Heart right ventricle (tissue), 16 donors: ENCODE measurements at regions not wholly inside any gene's neighbourhood (a gene's known extent, or its start where the extent isn't known, plus 50 kb on each side); places are given as distances from the start of the nearest gene placed in this dataset.
A peak's percentile ranks its signal among the peaks of the same experiment; 100 is the strongest.
"Not testable (repeated sequence)": the region's sequence is repeated elsewhere in the genome, so short reads cannot be mapped to it uniquely, and the experiment has no call there.

ENCODE experiments used
- ATAC-seq, 8 donors: fragments of 200-7000 bp; cut with Tn5 transposase; one replicate each; pipeline ENCODE4 v1.9.1; 2020; ENCODE audit warnings: mild to moderate bottlenecking in 8 of 8, moderate library complexity in 8 of 8, moderate number of reproducible peaks in 1 of 8
- DNase-seq, 2 donors: peaks; one replicate each; pipeline ENCODE4 v3.0.0-alpha.2; 2020
- H3K27ac ChIP-seq, 10 donors: fragments of 200-600 bp; sonication (generic) in 2 of 10; one replicate each; pipeline versions ENCODE4 v1.5.0 to v1.8.0; 2020 to 2022; ENCODE audit warnings: mild to moderate bottlenecking in 3 of 10
- H3K27me3 ChIP-seq, 7 donors: fragments of 200-600 bp; one replicate each; pipeline ENCODE4 v1.8.0; 2021 to 2022; ENCODE audit warnings: mild to moderate bottlenecking in 2 of 7
- H3K36me3 ChIP-seq, 9 donors: fragments of 200-600 bp; sonication (generic) in 1 of 9; one replicate each; pipeline versions ENCODE4 v1.5.0 to v1.8.0; 2020 to 2022; ENCODE audit warnings: mild to moderate bottlenecking in 2 of 9
- H3K4me1 ChIP-seq, 9 donors: fragments of 200-600 bp; sonication (generic) in 1 of 9; one replicate each; pipeline versions ENCODE4 v1.5.0 to v1.8.0; 2020 to 2022; ENCODE audit warnings: mild to moderate bottlenecking in 4 of 9
- H3K4me3 ChIP-seq, 10 donors: fragments of 200-600 bp; sonication (generic) in 2 of 10; one replicate each; pipeline versions ENCODE4 v1.5.0 to v1.8.0; 2020 to 2022; ENCODE audit warnings: mild to moderate bottlenecking in 7 of 10, moderate library complexity in 2 of 10
- H3K9me3 ChIP-seq, 11 donors: fragments of 200-600 bp in 10 of 11; sonication (generic) in 2 of 11; one replicate each; pipeline versions ENCODE4 v1.5.0 to v1.8.0; 2013 to 2022; ENCODE audit warnings: mild to moderate bottlenecking in 2 of 11, control low read depth in 1 of 11, moderate library complexity in 1 of 11
- WGBS, 2 donors: extraction: QIAGEN DNeasy Blood & Tissue Kit; methylation state at CpG; one replicate each; pipeline ENCODE4 v1.1.7; 2013; ENCODE audit warnings: inconsistent platforms in 1 of 2; 5-methylcytosine and 5-hydroxymethylcytosine counted together
- intact Hi-C, 10 donors: fragments of 100-400 bp; cut with DNase I; formaldehyde crosslinking; loops; one replicate each; pipeline versions ENCODE4 v1.11.1 to v1.14.2; 2022
- TF ChIP-seq, protein P1 (sequence below), 9 donors: fragments of 200-600 bp; sonication (generic) in 2 of 9; IDR thresholded peaks; one replicate each; pipeline versions ENCODE4 v1.5.0 to v1.8.0; 2021 to 2022; ENCODE audit warnings: antibody characterized with exemption in 9 of 9, mild to moderate bottlenecking in 5 of 9, moderate library complexity in 1 of 9
- donor health status: Arrhythmogenic right ventricular cardiomyopathy.
- donor health status: ischemic (EF 13 %, LVEDD 7.1; RV severe dilation, severe dysfunction).
- donor health status: healthy with polysubstance abuse.
- donor health status: DM: no; HTN: yes; CAD: no.
- donor health status: DM: no; HTN: no; CAD: no.
- donor health status: ischemic (EF 25% LVEDD 6.9; RV normal size, moderate dysfunction).
- donor health status: ischemic (EF 25% LVEDD 5.7; RV mildly dilated, moderate dysfunction).
- donor health status: healthy.
- donor health status: DM: yes; HTN: yes; CAD: no.
- donor health status: Ischemic cardiomyopathy.
- donor health status: ischemic (EF 35%, LVEDD 5.7; RV mildly dilated, moderate dysfunction).
- donor health status: nonischemic (EF 11% LVEDD 7.7; RV severe dilation, severe dysfunction).
- donor health status: DM: yes; HTN: yes; CAD: no.
- donor health status: PGD.
- donor health status: ischemic (EF 29% LVEDD 5.4; RV normal size, mild dysfunction).
- donor health status: nonischemic (EF 23%, LVEDD 6.1; RV moderate dilation, normal function).

DNA sequence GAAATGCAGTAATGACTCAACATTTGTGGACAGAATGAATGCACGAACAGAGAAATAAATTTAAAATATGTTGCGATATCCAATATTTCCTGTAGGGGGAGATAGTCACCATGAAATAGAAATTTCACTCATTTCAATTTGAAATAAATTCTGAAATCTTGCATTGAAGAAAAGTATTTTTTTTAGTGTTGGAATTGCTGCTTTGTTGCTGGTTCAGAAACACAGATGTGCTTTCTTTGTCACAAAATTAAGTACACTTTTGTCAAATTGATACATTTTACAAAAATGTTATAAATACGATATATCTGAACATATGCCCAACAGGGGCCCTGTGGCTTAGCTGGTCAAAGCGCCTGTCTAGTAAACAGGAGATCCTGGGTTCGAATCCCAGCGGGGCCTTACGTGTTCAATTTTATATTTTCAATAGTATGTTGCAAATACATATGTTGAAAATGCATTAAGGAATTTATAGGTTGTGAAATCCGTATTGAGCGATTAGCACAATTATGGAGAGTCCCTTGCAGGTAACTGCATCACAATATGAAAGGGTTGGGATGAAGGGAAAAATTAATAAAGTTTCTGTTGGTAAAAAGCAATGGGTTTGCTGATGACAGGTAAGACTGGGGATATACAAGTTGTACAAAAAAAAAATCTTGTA lies 85.4 kb upstream of the PRSS16 start:
- TF ChIP-seq, protein P1, sequence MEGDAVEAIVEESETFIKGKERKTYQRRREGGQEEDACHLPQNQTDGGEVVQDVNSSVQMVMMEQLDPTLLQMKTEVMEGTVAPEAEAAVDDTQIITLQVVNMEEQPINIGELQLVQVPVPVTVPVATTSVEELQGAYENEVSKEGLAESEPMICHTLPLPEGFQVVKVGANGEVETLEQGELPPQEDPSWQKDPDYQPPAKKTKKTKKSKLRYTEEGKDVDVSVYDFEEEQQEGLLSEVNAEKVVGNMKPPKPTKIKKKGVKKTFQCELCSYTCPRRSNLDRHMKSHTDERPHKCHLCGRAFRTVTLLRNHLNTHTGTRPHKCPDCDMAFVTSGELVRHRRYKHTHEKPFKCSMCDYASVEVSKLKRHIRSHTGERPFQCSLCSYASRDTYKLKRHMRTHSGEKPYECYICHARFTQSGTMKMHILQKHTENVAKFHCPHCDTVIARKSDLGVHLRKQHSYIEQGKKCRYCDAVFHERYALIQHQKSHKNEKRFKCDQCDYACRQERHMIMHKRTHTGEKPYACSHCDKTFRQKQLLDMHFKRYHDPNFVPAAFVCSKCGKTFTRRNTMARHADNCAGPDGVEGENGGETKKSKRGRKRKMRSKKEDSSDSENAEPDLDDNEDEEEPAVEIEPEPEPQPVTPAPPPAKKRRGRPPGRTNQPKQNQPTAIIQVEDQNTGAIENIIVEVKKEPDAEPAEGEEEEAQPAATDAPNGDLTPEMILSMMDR (IDR thresholded peaks at IDR 0.05), result peak; percentile 74 to 80 (median 77)
- 22 to 26% methylated on average over 9 of the region's 9 CpGs for WGBS, 2 donors
- Histone ChIP-seq H3K36me3 (no peaks in the 10 kb centered on the region), H3K27me3 (peaks cover 0 to 13% (median 0%) of the 10 kb centered on the region in 7 donors), H3K4me1 (peaks cover 0 to 11% (median 7%) of the 10 kb centered on the region in 9 donors), H3K4me3 (peak overlapping the region in 1 of 10 donors; percentile 11), H3K9me3 (no peaks in the 10 kb centered on the region), H3K27ac (no peak overlapping the region)
- intact Hi-C loops, result loop anchor here in 5 of 10 donors (5.0 to 10.0 kb wide), 5 partner anchors 35 to 913 kb away; a partner anchor contains a TSS
- no peak for DNase-seq
- no peak for ATAC-seq

- TF ChIP-seq, protein P1 (IDR thresholded peaks at IDR 0.05), result no peak
- no peaks in the 10 kb centered on the region for H3K9me3 ChIP-seq
- H3K4me1 ChIP-seq, result no peaks in the 10 kb centered on the region
- H3K36me3 ChIP-seq, result no peaks in the 10 kb centered on the region
- no peak overlapping the region for H3K4me3 ChIP-seq
- intact Hi-C loops, result loop anchor here in 5 of 10 donors (5.0 to 10.0 kb wide), 5 partner anchors 37 to 911 kb away; a partner anchor contains a TSS
- H3K27me3 ChIP-seq, result peaks cover 0 to 13% (median 0%) of the 10 kb centered on the region in 7 donors
- DNase-seq (no peak), ATAC-seq (no peak)
- no peak overlapping the region for H3K27ac ChIP-seq
Observed at GRCh38 chr6:27163834-27164233, 83.7 kb upstream of the PRSS16 start.

DNA sequence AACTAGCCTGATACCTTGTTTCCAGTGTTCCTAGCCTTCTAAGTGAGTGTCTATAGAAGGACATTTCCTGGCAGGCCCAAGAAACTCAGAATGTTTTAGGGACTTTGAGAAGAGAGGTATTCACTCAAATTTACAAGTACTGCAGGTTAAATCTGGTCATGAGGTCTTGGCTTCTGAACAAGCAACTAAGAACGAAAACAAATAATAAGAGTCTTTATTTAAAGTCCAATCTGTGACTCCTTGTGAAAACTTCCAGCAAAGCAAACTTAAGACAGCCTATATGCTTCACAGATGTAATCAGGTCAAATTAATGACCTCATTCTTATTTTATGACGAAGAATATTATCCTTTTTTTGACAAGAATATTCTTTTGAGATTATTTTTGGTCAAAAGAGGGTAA lies 79.4 kb upstream of the PRSS16 start:
- Histone ChIP-seq H3K27me3 (peaks cover 0 to 6% (median 0%) of the 10 kb centered on the region in 7 donors), H3K4me1 (no peaks in the 10 kb centered on the region), H3K4me3 (no peak overlapping the region), H3K9me3 (no peaks in the 10 kb centered on the region), H3K36me3 (no peaks in the 10 kb centered on the region), H3K27ac (no peak overlapping the region)
- intact Hi-C loops, result loop anchor here in 3 of 10 donors (10.0 kb wide), 3 partner anchors 347 to 907 kb away; a partner anchor contains a TSS
- DNase-seq (no peak), ATAC-seq (no peak)
- 62 to 65% methylated on average over 2 of the region's 2 CpGs for WGBS, 2 donors
- TF ChIP-seq, protein P1 (IDR thresholded peaks at IDR 0.05), result no peak

DNA sequence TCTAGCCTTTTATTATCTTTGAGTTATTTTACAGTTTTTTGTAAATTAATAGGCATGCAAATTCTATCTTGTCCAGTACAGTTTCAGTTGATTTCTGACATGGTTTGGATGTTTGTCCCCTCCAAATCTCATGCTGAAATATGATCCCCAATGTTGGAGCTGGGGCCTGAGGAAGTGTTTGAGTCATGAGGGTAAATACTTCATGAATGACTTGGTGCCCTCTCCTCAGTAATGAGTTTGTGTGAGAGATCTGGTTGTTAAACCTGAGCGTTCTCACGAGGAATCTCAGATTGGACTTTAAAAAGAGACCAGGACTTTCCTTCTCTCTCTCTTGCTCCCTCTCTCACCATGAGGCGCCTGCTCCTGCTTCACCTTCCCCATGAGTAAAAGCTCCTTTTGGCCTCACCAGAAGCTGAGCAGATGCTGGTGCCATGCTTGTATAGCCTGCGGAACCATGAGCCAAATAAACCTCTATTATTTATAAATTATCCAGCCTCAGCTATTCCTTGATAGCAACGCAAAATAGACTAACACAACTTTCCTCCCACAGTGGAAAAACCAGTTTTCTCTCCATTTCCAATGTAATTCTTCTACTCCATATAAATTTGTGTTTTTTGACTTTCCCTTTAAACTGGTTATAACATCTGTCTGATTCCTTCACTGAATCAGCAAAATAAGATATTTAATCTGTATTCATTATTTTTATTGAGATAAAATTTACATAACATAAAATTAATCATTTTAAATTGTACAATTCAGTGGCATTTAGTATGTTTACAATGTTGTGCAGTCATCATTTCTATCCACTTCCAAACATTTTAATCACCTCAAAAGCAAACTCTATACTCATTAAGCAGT lies 78.7 kb upstream of the PRSS16 start:
- no peak overlapping the region for H3K4me3 ChIP-seq
- no peak overlapping the region for H3K27ac ChIP-seq
- ATAC-seq (no peak), DNase-seq (no peak)
- TF ChIP-seq, protein P1 (IDR thresholded peaks at IDR 0.05), result no peak
- no peaks in the 10 kb centered on the region for H3K9me3 ChIP-seq
- 79 to 84% methylated on average over 5 of the region's 5 CpGs for WGBS, 2 donors
- H3K4me1 ChIP-seq, result no peaks in the 10 kb centered on the region
- intact Hi-C loops, result loop anchor here in 3 of 10 donors (10.0 kb wide), 3 partner anchors 346 to 906 kb away; a partner anchor contains a TSS
- H3K27me3 ChIP-seq, result peaks cover 0 to 6% (median 0%) of the 10 kb centered on the region in 7 donors
- no peaks in the 10 kb centered on the region for H3K36me3 ChIP-seq

GRCh38 chr6:27172524-27173231 lies 74.8 kb upstream of the PRSS16 start:
- not testable (repeated sequence) for DNase-seq, H3K9me3 ChIP-seq, H3K36me3 ChIP-seq, ATAC-seq, H3K4me3 ChIP-seq, H3K27ac ChIP-seq, H3K27me3 ChIP-seq
- peaks cover 0 to 11% (median 0%) of the 10 kb centered on the region in 9 donors for H3K4me1 ChIP-seq
- intact Hi-C loops, result loop anchor here in 5 of 10 donors (10.0 kb wide), 4 partner anchors 302 to 722 kb away; partner anchors contain the start of gene ZNF184 (in 1 of the 5)
- 88 to 91% methylated on average over 19 of the region's 19 CpGs for WGBS, 2 donors

DNA sequence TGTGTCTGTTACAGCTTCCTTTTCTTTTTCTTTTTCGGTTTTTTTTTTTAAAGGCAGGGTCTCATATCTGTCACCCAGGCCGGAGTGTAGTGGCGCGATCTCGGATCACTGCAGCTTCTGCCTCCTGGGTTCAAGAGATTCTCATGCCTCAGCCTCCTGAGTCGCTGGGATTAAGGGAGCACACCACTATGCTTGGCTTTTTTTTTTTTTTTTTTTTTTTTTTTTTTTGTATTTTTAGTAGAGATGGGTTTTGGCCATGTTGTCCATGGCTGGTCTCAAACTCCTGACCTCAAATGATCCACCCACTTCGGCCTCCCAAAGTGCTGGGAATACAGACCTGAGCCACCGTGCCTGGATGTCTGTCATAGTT lies 74.3 kb upstream of the PRSS16 start:
- 82 to 85% methylated on average over 8 of the region's 8 CpGs for WGBS, 2 donors
- intact Hi-C loops, result loop anchor here in 5 of 10 donors (10.0 kb wide), 4 partner anchors 302 to 722 kb away; partner anchors contain the start of gene ZNF184 (in 1 of the 5)

More for the DNA sequence above, 74.3 kb upstream of the PRSS16 start:
- H3K9me3 ChIP-seq, H3K27ac ChIP-seq, H3K36me3 ChIP-seq, H3K4me3 ChIP-seq, ATAC-seq, DNase-seq, H3K27me3 ChIP-seq: not testable (repeated sequence)
- H3K4me1 ChIP-seq, result peaks cover 0 to 12% (median under 1%) of the 10 kb centered on the region in 9 donors
